ENCODE measurements at regions not wholly inside any gene's neighbourhood (a gene's known extent, or its start where the extent isn't known, plus 50 kb on each side); places are given as distances from the start of the nearest gene placed in this dataset.

GRCh38 chr5:58207076-58207475 is 252.8 kb downstream of the PLK2 start:
- no peak overlapping the region for H2BK120ac ChIP-seq (ENCODE audit: low read depth, low read length)
- H3K27me3 ChIP-seq (ENCODE audit: control insufficient read depth in 3 of 3, insufficient read depth in 3 of 3, low read depth in 1 of 3, low read length in 3 of 3): no peaks in the 10 kb centered on the region
- H3K9me3 ChIP-seq (replicated peaks in 1 of 2; ENCODE audit: control insufficient read depth in 2 of 2, insufficient read depth in 1 of 2, low read depth in 1 of 2, low read length in 2 of 2): no peaks in the 10 kb centered on the region
- H3K36me3 ChIP-seq (replicated peaks in 1 of 2; ENCODE audit: control insufficient read depth in 2 of 2, insufficient read depth in 2 of 2, low read length in 2 of 2): no peaks in the 10 kb centered on the region
- no peak overlapping the region for H2AK5ac ChIP-seq (ENCODE audit: low read depth, low read length)
- H2AFZ ChIP-seq (ENCODE audit: low read length): peak overlapping the region; percentile 61
- no peak overlapping the region for H3K9ac ChIP-seq (ENCODE audit: low read depth, low read length, poor library complexity)
- H2BK12ac ChIP-seq (ENCODE audit: low read length): no peak overlapping the region
- H2BK15ac ChIP-seq (ENCODE audit: low read length): no peak overlapping the region
- no peak overlapping the region for H3K4ac ChIP-seq (ENCODE audit: low read length)
- H2BK5ac ChIP-seq (ENCODE audit: low read length): no peak overlapping the region
- H3K79me1 ChIP-seq (ENCODE audit: low read depth, low read length): no peaks in the 10 kb centered on the region
- H3K4me1 ChIP-seq (ENCODE audit: control insufficient read depth in 2 of 2, insufficient read depth in 1 of 2, low read depth in 1 of 2, low read length in 2 of 2): peaks cover 0 to 4% of the 10 kb centered on the region in 2 donors
- H4K91ac ChIP-seq (ENCODE audit: low read depth, low read length, poor library complexity): no peak overlapping the region
- no peak overlapping the region for H4K8ac ChIP-seq (ENCODE audit: low read depth, low read length)
- H3K4me2 ChIP-seq (ENCODE audit: insufficient read depth, low read length, poor library complexity, severe bottlenecking): no peak overlapping the region
- H3K14ac ChIP-seq (ENCODE audit: low read length): no peak overlapping the region
- no peak overlapping the region for H3K27ac ChIP-seq (replicated peaks; ENCODE audit: low read length)
- no peak for DNase-seq (ENCODE audit: low spot score)
- H3K4me3 ChIP-seq (ENCODE audit: low read length in 2 of 2): no peak overlapping the region
- WGBS, 2 donors (ENCODE audit: extremely low coverage in 2 of 2, insufficient read length in 2 of 2, insufficient replicate concordance in 1 of 2): no CpG with 5 or more reads among the region's 1 CpG
- no peak overlapping the region for H3K23ac ChIP-seq (ENCODE audit: low read depth, low read length, poor library complexity)
- no peak overlapping the region for H3K18ac ChIP-seq (ENCODE audit: low read length)

GRCh38 chr5:58204966-58205365 is 254.9 kb downstream of the PLK2 start:
- no peaks in the 10 kb centered on the region for H3K79me1 ChIP-seq (ENCODE audit: low read depth, low read length)
- peaks cover 0 to 4% of the 10 kb centered on the region in 2 donors for H3K4me1 ChIP-seq (ENCODE audit: control insufficient read depth in 2 of 2, insufficient read depth in 1 of 2, low read depth in 1 of 2, low read length in 2 of 2)
- peaks cover 0 to 3% of the 10 kb centered on the region in 2 donors for H3K9me3 ChIP-seq (replicated peaks in 1 of 2; ENCODE audit: control insufficient read depth in 2 of 2, insufficient read depth in 1 of 2, low read depth in 1 of 2, low read length in 2 of 2)
- DNase-seq (ENCODE audit: low spot score): no peak
- H3K18ac ChIP-seq (ENCODE audit: low read length): no peak overlapping the region
- H3K14ac ChIP-seq (ENCODE audit: low read length): no peak overlapping the region
- no CpG with 5 or more reads among the region's 3 CpGs for WGBS, 2 donors (ENCODE audit: extremely low coverage in 2 of 2, insufficient read length in 2 of 2, insufficient replicate concordance in 1 of 2)
- H3K36me3 ChIP-seq (replicated peaks in 1 of 2; ENCODE audit: control insufficient read depth in 2 of 2, insufficient read depth in 2 of 2, low read length in 2 of 2): no peaks in the 10 kb centered on the region
- peak overlapping the region; percentile 37 for H2AFZ ChIP-seq (ENCODE audit: low read length)
- H2BK12ac ChIP-seq (ENCODE audit: low read length): no peak overlapping the region
- H4K8ac ChIP-seq (ENCODE audit: low read depth, low read length): no peak overlapping the region
- no peak overlapping the region for H3K4me3 ChIP-seq (ENCODE audit: low read length in 2 of 2)
- no peak overlapping the region for H4K91ac ChIP-seq (ENCODE audit: low read depth, low read length, poor library complexity)
- no peak overlapping the region for H3K4me2 ChIP-seq (ENCODE audit: insufficient read depth, low read length, poor library complexity, severe bottlenecking)
- H3K9ac ChIP-seq (ENCODE audit: low read depth, low read length, poor library complexity): no peak overlapping the region
- no peak overlapping the region for H2BK120ac ChIP-seq (ENCODE audit: low read depth, low read length)
- H3K27me3 ChIP-seq (ENCODE audit: control insufficient read depth in 3 of 3, insufficient read depth in 3 of 3, low read depth in 1 of 3, low read length in 3 of 3): no peaks in the 10 kb centered on the region
- H3K4ac ChIP-seq (ENCODE audit: low read length): no peak overlapping the region
- no peak overlapping the region for H2BK5ac ChIP-seq (ENCODE audit: low read length)
- no peak overlapping the region for H3K23ac ChIP-seq (ENCODE audit: low read depth, low read length, poor library complexity)
- no peak overlapping the region for H2AK5ac ChIP-seq (ENCODE audit: low read depth, low read length)
- H3K27ac ChIP-seq (replicated peaks; ENCODE audit: low read length): no peak overlapping the region
- H2BK15ac ChIP-seq (ENCODE audit: low read length): no peak overlapping the region

GRCh38 chr5:58202941-58203444 is 256.9 kb downstream of the PLK2 start:
- H3K14ac ChIP-seq (ENCODE audit: low read length): no peak overlapping the region
- H3K23ac ChIP-seq (ENCODE audit: low read depth, low read length, poor library complexity): no peak overlapping the region
- WGBS, 2 donors (ENCODE audit: extremely low coverage in 2 of 2, insufficient read length in 2 of 2, insufficient replicate concordance in 1 of 2): no CpG with 5 or more reads among the region's 2 CpGs
- H4K91ac ChIP-seq (ENCODE audit: low read depth, low read length, poor library complexity): no peak overlapping the region
- no peak overlapping the region for H3K27ac ChIP-seq (replicated peaks; ENCODE audit: low read length)
- DNase-seq (ENCODE audit: low spot score): no peak
- no peak overlapping the region for H4K8ac ChIP-seq (ENCODE audit: low read depth, low read length)
- H3K4me1 ChIP-seq (ENCODE audit: control insufficient read depth in 2 of 2, insufficient read depth in 1 of 2, low read depth in 1 of 2, low read length in 2 of 2): peaks cover 0 to 4% of the 10 kb centered on the region in 2 donors
- H2BK12ac ChIP-seq (ENCODE audit: low read length): no peak overlapping the region
- H3K27me3 ChIP-seq (ENCODE audit: control insufficient read depth in 3 of 3, insufficient read depth in 3 of 3, low read depth in 1 of 3, low read length in 3 of 3): no peaks in the 10 kb centered on the region
- H2BK5ac ChIP-seq (ENCODE audit: low read length): no peak overlapping the region
- no peak overlapping the region for H3K4ac ChIP-seq (ENCODE audit: low read length)
- no peak overlapping the region for H2BK15ac ChIP-seq (ENCODE audit: low read length)
- H3K4me3 ChIP-seq (ENCODE audit: low read length in 2 of 2): no peak overlapping the region
- H3K36me3 ChIP-seq (replicated peaks in 1 of 2; ENCODE audit: control insufficient read depth in 2 of 2, insufficient read depth in 2 of 2, low read length in 2 of 2): no peaks in the 10 kb centered on the region
- H2BK120ac ChIP-seq (ENCODE audit: low read depth, low read length): no peak overlapping the region
- no peak overlapping the region for H3K4me2 ChIP-seq (ENCODE audit: insufficient read depth, low read length, poor library complexity, severe bottlenecking)
- H3K9me3 ChIP-seq (replicated peaks in 1 of 2; ENCODE audit: control insufficient read depth in 2 of 2, insufficient read depth in 1 of 2, low read depth in 1 of 2, low read length in 2 of 2): peaks cover 0 to 3% of the 10 kb centered on the region in 2 donors
- no peaks in the 10 kb centered on the region for H3K79me1 ChIP-seq (ENCODE audit: low read depth, low read length)
- H3K18ac ChIP-seq (ENCODE audit: low read length): no peak overlapping the region
- no peak overlapping the region for H3K9ac ChIP-seq (ENCODE audit: low read depth, low read length, poor library complexity)
- no peak overlapping the region for H2AK5ac ChIP-seq (ENCODE audit: low read depth, low read length)
- no peak overlapping the region for H2AFZ ChIP-seq (ENCODE audit: low read length)

GRCh38 chr5:58201922-58202648 is 257.8 kb downstream of the PLK2 start:
- H3K9me3 ChIP-seq (replicated peaks in 1 of 2; ENCODE audit: control insufficient read depth in 2 of 2, insufficient read depth in 1 of 2, low read depth in 1 of 2, low read length in 2 of 2): peaks cover 0 to 3% of the 10 kb centered on the region in 2 donors
- H3K14ac ChIP-seq (ENCODE audit: low read length): no peak overlapping the region
- no peak overlapping the region for H2BK12ac ChIP-seq (ENCODE audit: low read length)
- H3K27ac ChIP-seq (replicated peaks; ENCODE audit: low read length): no peak overlapping the region
- H3K23ac ChIP-seq (ENCODE audit: low read depth, low read length, poor library complexity): no peak overlapping the region
- WGBS, 2 donors (ENCODE audit: extremely low coverage in 2 of 2, insufficient read length in 2 of 2, insufficient replicate concordance in 1 of 2): no CpG with 5 or more reads among the region's 6 CpGs
- no peak overlapping the region for H4K91ac ChIP-seq (ENCODE audit: low read depth, low read length, poor library complexity)
- H2BK120ac ChIP-seq (ENCODE audit: low read depth, low read length): no peak overlapping the region
- no peak overlapping the region for H2BK15ac ChIP-seq (ENCODE audit: low read length)
- no peak overlapping the region for H2AFZ ChIP-seq (ENCODE audit: low read length)
- no peak overlapping the region for H3K9ac ChIP-seq (ENCODE audit: low read depth, low read length, poor library complexity)
- no peaks in the 10 kb centered on the region for H3K79me1 ChIP-seq (ENCODE audit: low read depth, low read length)
- H2BK5ac ChIP-seq (ENCODE audit: low read length): no peak overlapping the region
- no peak overlapping the region for H3K4me3 ChIP-seq (ENCODE audit: low read length in 2 of 2)
- H3K18ac ChIP-seq (ENCODE audit: low read length): no peak overlapping the region
- no peak overlapping the region for H2AK5ac ChIP-seq (ENCODE audit: low read depth, low read length)
- no peak overlapping the region for H3K4ac ChIP-seq (ENCODE audit: low read length)
- no peak for DNase-seq (ENCODE audit: low spot score)
- H3K4me2 ChIP-seq (ENCODE audit: insufficient read depth, low read length, poor library complexity, severe bottlenecking): no peak overlapping the region
- H4K8ac ChIP-seq (ENCODE audit: low read depth, low read length): no peak overlapping the region
- H3K4me1 ChIP-seq (ENCODE audit: control insufficient read depth in 2 of 2, insufficient read depth in 1 of 2, low read depth in 1 of 2, low read length in 2 of 2): no peaks in the 10 kb centered on the region
- H3K27me3 ChIP-seq (ENCODE audit: control insufficient read depth in 3 of 3, insufficient read depth in 3 of 3, low read depth in 1 of 3, low read length in 3 of 3): no peaks in the 10 kb centered on the region
- no peaks in the 10 kb centered on the region for H3K36me3 ChIP-seq (replicated peaks in 1 of 2; ENCODE audit: control insufficient read depth in 2 of 2, insufficient read depth in 2 of 2, low read length in 2 of 2)

Measured in neuronal stem cell (in vitro differentiated cells).